RWPE2 (cell line): ENCODE measurements at regions not wholly inside any gene's neighbourhood (a gene's known extent, or its start where the extent isn't known, plus 50 kb on each side); places are given as distances from the start of the nearest gene placed in this dataset.
A peak's percentile ranks its signal among the peaks of the same experiment; 100 is the strongest.

Experiments used
- ATAC-seq: fragments of 200-7000 bp; cut with Tn5 transposase; 3 replicates; pipeline ENCODE4 v1.9.1; 2021; ENCODE audit warnings: low read depth
- DNase-seq: peaks from one replicate; pipeline ENCODE4 v3.0.0-alpha.2; 2020; ENCODE audit warnings: low spot score
- H3K27ac ChIP-seq: fragments of 450-650 bp; 2 replicates; pipeline ENCODE4 v1.5.1; 2017; ENCODE audit warnings: mild to moderate bottlenecking; ENCODE audit not compliant: poor library complexity, severe bottlenecking
- H3K27me3 ChIP-seq: fragments of 250-450 bp; sonication (Bioruptor Pico); 2 replicates; pipeline ENCODE4 v1.5.1; 2021; ENCODE audit warnings: mild to moderate bottlenecking, moderate library complexity; ENCODE audit not compliant: insufficient read depth, poor library complexity, severe bottlenecking
- H3K36me3 ChIP-seq: fragments of 250-450 bp; sonication (Bioruptor Pico); 2 replicates; pipeline ENCODE4 v1.5.1; 2020; ENCODE audit warnings: low read depth, mild to moderate bottlenecking, moderate library complexity
- H3K4me1 ChIP-seq: fragments of 250-450 bp; sonication (Bioruptor Pico); 2 replicates; pipeline ENCODE4 v1.5.1; 2021; ENCODE audit warnings: mild to moderate bottlenecking, moderate library complexity; ENCODE audit not compliant: insufficient read depth, poor library complexity, severe bottlenecking
- H3K4me3 ChIP-seq: fragments of 250-450 bp; sonication (Bioruptor Pico); 2 replicates; pipeline ENCODE4 v1.5.1; 2021; ENCODE audit warnings: mild to moderate bottlenecking, moderate library complexity; ENCODE audit not compliant: severe bottlenecking
- H3K9me3 ChIP-seq: fragments of 250-450 bp; sonication (Bioruptor Pico); 2 replicates; pipeline ENCODE4 v1.5.1; 2021; ENCODE audit warnings: mild to moderate bottlenecking, moderate library complexity; ENCODE audit not compliant: severe bottlenecking
- CTCF ChIP-seq: fragments of 450-650 bp; IDR thresholded peaks from one replicate; pipeline ENCODE4 v1.5.1; 2017; ENCODE audit warnings: mild to moderate bottlenecking, moderate library complexity; ENCODE audit not compliant: poor library complexity, severe bottlenecking

GRCh38 chr10:90484518-90484917 lies 373.3 kb downstream of the HTR7 start:
- no peak for TF ChIP-seq CTCF
- no peaks in the 10 kb centered on the region for H3K36me3 ChIP-seq
- peaks cover 8% of the 10 kb centered on the region for H3K4me1 ChIP-seq
- H3K27ac ChIP-seq = peak overlapping the region; percentile 17
- DNase-seq (peak; percentile 75), ATAC-seq (peak; percentile 97)
- no peaks in the 10 kb centered on the region for H3K27me3 ChIP-seq
- H3K9me3 ChIP-seq = no peaks in the 10 kb centered on the region
- no peak overlapping the region for H3K4me3 ChIP-seq

GRCh38 chr10:90494183-90494582 lies 363.7 kb downstream of the HTR7 start:
- no peak for TF ChIP-seq CTCF
- H3K4me3 ChIP-seq = no peak overlapping the region
- no peaks in the 10 kb centered on the region for H3K36me3 ChIP-seq
- DNase-seq (no peak), ATAC-seq (no peak)
- H3K27ac ChIP-seq = no peak overlapping the region
- no peaks in the 10 kb centered on the region for H3K4me1 ChIP-seq
- H3K27me3 ChIP-seq = no peaks in the 10 kb centered on the region
- peaks cover 7% of the 10 kb centered on the region for H3K9me3 ChIP-seq

- no peak overlapping the region for H3K27ac ChIP-seq
- H3K36me3 ChIP-seq = no peaks in the 10 kb centered on the region
- H3K4me1 ChIP-seq = no peaks in the 10 kb centered on the region
- ATAC-seq (no peak), DNase-seq (no peak)
- TF ChIP-seq CTCF = no peak
- H3K27me3 ChIP-seq = no peaks in the 10 kb centered on the region
- H3K4me3 ChIP-seq = no peak overlapping the region
- peaks cover 2% of the 10 kb centered on the region for H3K9me3 ChIP-seq
Measured at GRCh38 chr10:90504172-90504571, 353.7 kb downstream of the HTR7 start.

GRCh38 chr10:90526721-90527120 lies 331.1 kb downstream of the HTR7 start:
- Histone ChIP-seq H3K36me3 (no peaks in the 10 kb centered on the region), H3K27ac (no peak overlapping the region), H3K4me3 (no peak overlapping the region), H3K9me3 (no peaks in the 10 kb centered on the region), H3K4me1 (no peaks in the 10 kb centered on the region), H3K27me3 (no peaks in the 10 kb centered on the region)
- DNase-seq (no peak), ATAC-seq (no peak)
- no peak for TF ChIP-seq CTCF

GRCh38 chr10:90530521-90530920 lies 327.3 kb downstream of the HTR7 start:
- DNase-seq (no peak), ATAC-seq (no peak)
- Histone ChIP-seq H3K4me1 (no peaks in the 10 kb centered on the region), H3K27me3 (no peaks in the 10 kb centered on the region), H3K36me3 (no peaks in the 10 kb centered on the region), H3K9me3 (no peaks in the 10 kb centered on the region), H3K27ac (no peak overlapping the region), H3K4me3 (no peak overlapping the region)
- TF ChIP-seq CTCF = no peak
